KBM-7 (cell line): ENCODE measurements at regions not wholly inside any gene's neighbourhood (a gene's known extent, or its start where the extent isn't known, plus 50 kb on each side); places are given as distances from the start of the nearest gene placed in this dataset.

Experiments
- DNase-seq: peaks from one replicate; pipeline ENCODE4 v3.0.0-alpha.2; 2015
- in situ Hi-C: fragments of 300-500 bp; cut with MboI; formaldehyde crosslinking; loops from 2 replicates; pipeline ENCODE4 v1.14.3; 2020; ENCODE audit warnings: low sequenced_read_pairs, low pct_unique_long_range_greater_than_20kb, mixed read lengths

DNA sequence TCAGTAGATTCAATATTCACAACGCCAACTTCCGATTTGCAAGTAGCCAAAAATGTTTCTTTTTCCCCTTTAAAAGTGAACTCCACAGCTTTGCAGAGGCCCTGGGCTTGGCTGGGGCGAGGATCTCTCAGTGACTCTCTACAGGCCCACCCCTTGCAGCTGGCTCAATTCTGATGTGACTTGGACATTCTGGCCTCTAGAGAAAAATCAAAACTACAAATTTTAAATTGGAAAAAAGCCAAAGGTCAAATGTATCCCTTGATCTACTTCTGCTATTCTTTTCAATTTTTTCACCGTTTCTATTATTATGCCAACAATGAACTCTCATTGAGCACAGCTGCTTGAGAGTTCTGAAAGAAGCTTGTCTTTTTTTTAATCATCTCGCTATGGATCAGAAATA, 245.9 kb upstream of the HS3ST5 start:
- DNase-seq, result no peak
- in situ Hi-C loops, result no loop called here

DNA sequence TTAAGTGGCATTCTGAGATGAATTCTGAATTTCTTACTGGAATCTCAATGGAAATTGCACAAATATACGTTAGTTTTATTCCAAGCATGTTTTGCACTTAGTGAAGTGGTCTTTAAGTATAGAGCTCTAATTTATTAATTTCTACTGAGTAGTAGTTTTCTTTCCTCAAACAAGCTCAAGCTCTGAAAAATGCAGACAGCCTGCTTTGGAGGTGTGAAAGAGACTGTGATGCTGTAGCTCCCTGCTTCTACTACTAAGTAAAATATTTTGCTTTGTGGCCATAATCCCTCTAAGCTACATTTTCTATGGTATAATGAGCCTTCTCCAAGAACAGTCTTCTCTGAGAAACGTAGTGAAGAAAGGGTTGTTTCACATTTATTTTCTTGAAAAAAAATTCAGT, 243.5 kb upstream of the HS3ST5 start:
- in situ Hi-C loops, result no loop called here
- no peak for DNase-seq

DNA sequence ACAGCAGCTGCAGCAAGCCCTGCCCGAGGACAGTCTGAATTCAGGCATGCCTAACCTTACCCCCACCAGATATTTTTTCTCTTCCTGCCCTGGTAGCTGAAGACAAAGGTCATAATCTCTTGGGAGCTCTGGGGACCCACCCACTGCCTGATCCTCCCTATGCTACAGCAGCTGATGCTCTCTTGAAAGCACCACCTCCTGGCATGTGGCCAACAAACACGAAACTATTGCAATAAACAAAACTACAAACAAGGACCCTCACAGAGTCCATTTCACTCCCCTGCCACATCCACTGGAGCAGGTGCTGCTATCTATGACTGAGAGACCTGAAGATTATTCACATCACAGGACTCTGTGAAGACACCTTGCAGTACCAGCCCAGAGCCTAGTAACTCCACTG, 238.5 kb upstream of the HS3ST5 start:
- in situ Hi-C loops, result no loop called here

DNA sequence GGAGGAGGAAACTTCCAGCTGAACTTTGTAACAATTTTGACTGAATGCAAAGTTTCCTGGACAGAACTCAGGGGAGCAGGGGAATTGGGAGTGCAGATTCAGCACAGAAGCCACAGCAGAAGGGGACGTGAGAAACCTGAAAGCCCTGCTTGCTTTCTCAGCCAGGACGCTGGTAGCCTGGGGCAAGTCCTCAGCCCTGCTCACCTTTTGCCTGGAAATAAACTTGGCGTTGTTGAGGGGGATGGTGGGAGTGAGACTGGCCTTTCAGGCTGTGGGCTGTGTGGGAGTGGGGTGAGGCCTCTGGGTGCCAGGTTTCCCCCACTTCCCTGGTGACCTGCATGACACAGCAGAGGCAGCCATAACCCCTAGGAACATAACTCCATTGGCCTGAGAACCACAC, 238.1 kb upstream of the HS3ST5 start:
- in situ Hi-C loops, result no loop called here

More for the DNA sequence above, 238.5 kb upstream of the HS3ST5 start:
- DNase-seq, result no peak

DNA sequence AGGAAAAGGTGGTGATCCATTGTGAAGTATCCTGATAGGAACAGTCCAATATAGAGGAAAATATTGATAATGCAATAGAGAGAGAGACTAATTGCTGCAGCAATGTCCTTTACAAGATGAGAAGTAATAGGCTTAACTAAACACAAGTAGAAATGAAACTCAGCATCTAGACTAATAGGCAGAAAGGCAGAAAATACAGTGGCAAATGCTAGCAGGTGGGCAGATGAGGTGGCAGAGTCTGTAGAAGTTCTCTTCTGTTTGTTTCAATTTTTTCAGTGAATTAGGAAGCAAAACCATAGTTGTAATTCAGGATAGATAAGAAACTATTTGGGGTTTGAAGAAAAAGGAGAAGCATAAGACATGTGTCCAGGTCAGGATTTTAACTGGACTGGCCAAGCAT, 236.7 kb upstream of the HS3ST5 start:
- in situ Hi-C loops, result no loop called here
- DNase-seq, result no peak

More for the DNA sequence above, 238.1 kb upstream of the HS3ST5 start:
- DNase-seq, result no peak

DNA sequence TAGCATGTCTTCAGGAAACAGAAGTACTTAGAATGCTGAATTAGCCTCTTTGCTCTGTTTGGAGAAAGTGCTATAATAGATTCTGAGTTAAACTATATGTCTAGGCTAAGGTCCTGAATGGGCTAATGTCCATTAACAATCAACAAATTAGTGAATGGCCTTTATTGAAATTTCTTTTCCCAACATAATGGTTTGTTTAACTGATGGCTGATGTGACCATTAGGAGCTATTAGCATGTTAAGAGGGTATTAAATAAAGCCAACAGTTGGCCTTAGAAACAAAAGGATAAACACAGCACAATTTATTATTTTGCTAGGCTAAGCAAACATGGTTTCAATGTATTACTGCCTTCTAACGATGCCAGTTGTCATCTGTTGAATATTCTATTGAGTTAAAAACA, 234.3 kb upstream of the HS3ST5 start:
- in situ Hi-C loops, result no loop called here
- no peak for DNase-seq

DNA sequence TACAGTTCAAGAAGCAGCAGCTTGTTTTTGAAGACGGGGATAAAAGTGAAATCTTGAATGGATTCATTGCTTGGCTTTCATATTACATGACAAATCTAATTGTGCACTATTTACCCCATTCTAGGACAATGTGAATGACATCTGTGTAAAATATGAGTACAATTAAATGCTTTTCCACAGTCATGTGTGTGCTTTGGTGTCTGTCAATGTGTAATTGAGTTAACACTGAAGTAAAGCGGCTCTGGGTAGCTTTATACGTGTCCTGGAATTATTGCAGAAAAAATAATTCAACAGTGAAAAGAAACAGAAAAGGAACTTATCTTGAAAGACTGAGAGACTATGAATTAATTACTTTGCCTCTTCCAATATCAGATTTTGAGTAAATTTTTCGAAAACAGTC, 233.5 kb upstream of the HS3ST5 start:
- DNase-seq, result no peak
- in situ Hi-C loops, result no loop called here

DNA sequence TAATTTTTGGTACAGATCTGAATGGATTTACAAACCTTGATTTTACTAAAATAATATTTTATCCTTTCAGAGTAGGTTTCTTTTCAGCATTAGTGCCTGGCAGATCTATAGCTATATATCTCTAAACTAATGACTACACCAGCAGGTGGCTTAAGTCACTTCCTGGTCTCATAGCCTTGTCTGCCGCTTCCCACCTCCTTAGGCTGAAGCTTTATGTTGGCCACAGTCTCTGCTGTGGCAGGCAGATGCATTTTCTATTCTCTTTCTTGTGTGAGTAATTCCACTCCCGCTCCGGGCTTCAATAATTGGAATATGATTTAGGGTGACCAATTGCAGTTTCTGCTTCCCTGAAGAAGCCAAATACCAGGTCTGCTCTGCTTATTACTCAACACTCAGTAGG, 226.8 kb upstream of the HS3ST5 start:
- no peak for DNase-seq
- in situ Hi-C loops, result no loop called here

DNA sequence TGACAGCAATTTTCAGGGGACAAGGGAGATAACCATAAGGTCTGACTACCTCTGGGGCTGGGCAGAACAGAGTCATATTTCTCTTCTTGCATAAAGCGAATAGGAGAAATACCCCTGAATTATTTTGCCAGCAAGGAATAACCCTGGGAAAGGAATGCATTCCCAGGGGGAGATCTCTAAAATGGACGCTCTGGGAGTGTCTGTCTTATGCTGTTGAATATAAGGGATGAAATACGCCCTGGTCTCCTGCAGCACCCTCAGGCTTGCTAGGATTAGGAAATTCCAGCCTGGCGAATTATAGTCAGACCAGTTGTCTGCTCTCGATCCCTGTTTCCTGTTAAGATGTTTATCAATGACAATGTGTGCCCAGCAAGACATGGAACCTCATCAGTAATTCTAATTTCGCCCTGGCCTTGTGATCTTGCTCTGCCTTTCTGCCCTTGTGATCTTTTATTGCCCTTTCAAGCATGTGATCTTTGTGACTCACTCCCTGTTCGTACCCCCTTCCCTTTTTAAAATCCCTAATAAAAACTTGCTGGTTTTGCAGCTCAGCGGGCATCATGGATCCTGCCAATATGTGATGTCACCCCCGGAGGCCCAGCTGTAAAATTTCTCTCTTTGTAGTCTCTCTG, 221.6 kb upstream of the HS3ST5 start:
- in situ Hi-C loops, result no loop called here
- no peak for DNase-seq

DNA sequence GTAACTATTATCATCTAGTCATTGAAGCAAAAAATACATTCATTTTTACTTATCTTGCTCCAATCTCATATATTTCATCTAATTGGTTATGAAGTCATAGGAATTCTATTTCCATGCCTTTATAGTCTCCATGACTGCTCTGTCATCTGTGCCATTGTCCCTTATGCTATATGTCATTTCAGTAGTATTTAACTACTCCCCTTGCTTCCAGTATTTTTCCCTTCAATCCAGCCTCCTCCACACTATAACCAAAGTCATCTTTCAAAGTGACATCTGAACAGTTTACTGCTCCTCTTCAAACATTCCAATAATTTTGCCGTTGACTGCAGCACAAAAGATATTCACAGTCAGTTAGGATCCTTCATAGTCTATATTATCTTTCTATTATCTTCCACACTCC, 216.6 kb upstream of the HS3ST5 start:
- no peak for DNase-seq
- in situ Hi-C loops, result no loop called here

DNA sequence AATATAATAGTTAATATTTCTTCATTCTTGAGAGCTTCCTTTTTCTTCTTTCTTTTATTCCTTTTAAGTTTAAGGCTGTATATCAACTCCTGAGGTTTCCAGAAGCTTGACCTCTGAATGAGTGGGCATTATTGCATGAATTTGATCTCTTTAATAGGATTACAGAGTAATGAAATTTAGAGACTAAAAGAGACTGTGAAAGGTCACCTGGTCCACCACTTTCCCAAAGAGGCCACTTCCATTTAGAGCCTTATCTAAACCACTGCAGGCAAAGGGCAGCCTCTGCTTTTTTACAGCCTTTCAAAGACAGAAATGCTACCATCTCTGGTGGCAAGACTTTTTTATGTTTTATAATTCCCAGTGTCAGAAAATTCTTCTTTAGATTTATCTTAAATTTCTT, 215.3 kb upstream of the HS3ST5 start:
- no peak for DNase-seq
- in situ Hi-C loops, result no loop called here

DNA sequence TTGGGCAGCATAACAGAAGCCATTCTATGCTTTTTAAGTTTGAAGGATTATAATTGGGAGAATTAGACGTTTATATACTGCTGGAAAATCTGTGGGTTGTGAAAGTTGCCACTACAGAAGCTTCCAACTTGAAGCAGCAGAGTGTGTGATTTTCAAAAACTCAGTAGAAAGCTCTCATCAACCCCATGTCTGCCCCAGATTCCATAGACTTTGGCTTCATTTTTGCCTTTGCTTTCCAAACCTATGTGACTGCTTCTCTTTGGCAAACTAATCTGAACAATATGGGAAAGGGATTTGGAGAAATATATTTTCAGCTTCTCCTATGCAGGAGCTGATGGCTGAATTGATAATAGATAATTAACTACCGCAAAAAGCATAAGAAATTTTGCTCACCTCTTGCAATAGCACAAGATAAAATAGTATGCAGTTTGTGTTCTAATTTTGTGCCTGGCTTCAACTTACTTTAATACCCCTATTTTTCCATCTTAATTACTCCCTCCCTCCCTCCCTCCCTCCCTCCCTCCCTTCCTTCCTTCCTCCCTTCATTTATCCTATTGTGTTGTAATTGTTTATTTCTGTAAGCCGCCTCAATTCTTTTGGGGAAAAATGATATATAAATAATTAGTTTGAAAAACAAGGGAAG, 214.1 kb upstream of the HS3ST5 start:
- in situ Hi-C loops, result no loop called here
- DNase-seq, result no peak

DNA sequence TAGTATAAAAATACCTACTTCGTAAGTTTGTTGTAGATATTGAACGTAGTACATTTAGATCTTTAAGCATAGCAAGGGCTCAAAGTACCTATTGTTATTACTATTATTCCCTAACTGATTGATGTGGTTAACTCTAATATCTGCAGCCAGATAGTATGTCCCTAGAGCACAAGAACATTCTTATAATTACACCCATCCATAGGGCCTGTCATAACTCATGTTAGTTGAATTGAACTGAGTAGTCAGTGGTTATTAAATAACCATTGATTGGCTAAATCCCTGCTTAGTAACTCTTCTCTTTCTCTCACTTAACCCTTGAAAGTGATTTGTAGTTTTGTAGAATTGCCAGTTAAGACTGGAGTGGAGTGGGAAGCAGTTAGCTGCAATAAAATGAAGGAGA, 207.5 kb upstream of the HS3ST5 start:
- no peak for DNase-seq
- in situ Hi-C loops, result no loop called here

DNA sequence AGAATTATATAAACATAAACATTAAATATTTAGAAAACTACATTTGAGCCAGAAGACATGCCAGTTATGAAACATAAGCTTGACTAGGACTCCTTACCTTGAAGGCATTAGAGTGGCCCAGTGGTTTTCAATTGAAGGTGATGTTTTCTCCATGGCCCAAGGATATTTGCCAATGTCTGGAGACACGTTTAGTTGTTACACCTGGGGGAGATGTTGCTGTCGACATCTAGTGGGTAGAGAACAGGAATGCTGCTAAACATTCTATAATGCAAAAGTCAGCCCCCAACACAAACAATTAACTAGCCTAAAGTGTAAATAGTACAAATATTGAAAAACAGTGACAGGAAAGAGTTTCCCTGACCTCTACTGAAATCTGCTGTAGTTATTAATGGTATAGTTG, 200.9 kb upstream of the HS3ST5 start:
- no peak for DNase-seq
- in situ Hi-C loops, result no loop called here

DNA sequence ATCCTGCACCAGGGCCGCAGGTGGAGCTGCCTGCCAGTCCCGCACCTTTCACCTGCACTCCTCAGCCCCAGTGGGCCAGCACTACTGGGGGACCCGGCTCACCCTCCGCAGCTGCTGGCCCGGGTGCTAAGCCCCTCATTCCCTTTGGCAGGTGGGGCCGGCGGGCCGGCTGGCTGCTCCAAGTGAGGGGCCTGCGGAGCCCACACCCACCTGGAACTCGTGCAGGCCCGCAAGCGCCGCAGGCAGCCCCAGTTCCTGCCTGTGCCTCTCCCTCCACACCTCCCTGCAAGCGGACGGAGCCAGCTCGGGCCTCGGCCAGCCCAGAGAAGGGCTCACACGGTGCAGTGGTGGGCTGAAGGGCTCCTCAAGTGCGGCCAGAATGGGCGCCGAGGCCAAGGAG, 199.0 kb upstream of the HS3ST5 start:
- no peak for DNase-seq
- in situ Hi-C loops, result no loop called here

DNA sequence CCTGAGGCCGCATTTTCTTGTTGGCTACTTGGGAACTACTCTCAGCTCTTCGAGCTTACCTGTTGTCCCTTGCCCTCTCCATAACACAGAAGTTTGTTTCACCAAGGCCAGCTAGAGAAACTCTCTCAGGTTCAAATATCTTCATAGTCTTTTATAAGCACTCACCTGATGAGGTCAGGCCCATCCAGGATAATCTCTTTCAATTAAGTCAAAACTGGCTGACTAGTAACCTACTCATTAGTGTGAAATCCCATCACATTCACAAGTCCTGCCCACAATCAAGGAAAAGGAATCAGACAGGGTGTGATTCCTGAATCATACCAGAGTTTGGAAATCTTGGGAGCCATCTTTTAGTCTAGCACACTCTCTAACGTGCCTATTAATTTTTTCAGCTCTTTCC, 195.2 kb upstream of the HS3ST5 start:
- in situ Hi-C loops, result no loop called here
- no peak for DNase-seq

DNA sequence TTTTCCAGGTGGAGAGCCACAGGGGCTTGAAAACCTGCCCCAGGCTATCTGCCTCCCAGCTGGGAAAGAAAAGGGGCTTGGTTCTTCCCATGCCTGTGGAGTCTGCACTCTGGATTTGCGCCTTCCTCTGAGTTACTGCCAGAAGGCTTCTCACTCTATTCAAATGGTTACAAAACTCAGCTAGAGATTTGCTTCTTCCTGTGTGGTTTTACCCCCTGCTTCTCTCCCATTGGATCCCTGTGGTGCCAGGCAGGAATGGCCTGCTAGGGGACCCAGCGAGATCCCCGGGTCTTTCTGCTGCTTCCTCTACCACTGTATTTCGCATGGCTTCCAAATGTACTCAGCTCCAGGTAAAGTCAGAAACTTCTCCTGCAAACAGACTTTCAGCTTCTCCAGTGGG, 192.0 kb upstream of the HS3ST5 start:
- DNase-seq, result no peak
- in situ Hi-C loops, result no loop called here

DNA sequence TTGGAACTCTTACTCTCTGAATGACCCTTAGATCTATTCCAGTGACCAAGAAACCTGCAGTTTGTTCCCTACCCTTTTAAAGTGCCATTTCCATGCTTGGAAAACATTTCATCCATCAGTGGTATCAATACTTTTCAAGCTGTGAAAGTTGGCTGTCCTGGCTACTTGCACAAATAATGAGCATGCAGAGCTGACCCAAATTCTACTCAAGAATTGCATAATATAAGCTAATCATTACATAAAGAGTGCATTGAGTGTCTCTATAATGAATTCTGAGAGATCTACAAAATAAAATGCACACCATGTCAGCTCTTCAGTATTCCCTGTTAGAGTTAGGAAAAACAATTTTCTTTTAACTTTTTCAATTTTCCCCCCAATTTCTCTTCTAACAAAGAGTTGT, 181.3 kb upstream of the HS3ST5 start:
- in situ Hi-C loops, result no loop called here
- no peak for DNase-seq

DNA sequence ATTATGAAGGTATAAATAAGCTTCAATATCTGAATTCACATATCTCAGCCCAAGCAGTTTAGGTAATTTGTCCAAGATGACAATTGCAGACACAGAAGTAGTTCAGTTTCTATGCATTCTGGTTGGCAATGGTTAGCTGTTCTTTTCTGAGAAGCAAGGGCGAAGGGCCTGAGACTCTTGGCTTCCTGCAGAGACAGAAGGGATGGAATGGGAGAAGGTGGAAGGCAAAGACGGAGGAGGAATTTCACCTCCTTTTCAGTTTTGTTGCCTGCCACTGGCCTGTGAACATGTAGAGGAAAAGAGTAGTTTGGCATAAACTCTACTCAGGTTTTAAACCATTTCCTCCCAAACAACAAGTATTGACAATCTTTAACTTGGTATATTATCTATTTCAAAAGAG, 180.7 kb upstream of the HS3ST5 start:
- in situ Hi-C loops, result no loop called here

DNA sequence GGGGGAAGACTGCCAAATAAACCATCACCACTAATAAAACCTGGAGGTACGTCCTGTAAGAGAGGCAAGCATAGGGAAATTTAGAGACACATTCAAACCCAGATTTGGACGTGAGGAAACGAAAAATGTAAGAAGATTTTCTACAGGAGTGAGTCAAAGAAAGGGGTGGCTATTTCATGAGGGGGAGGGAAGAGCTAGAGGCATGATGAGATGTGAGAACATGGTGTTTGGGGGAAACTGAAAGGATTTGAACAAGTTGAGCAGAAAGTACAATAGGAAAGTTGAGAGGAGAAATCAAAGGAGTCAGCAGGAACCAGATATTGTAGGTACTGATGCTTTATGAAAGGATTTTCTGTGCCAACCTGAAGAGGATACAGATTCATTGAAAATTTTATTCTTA, 179.1 kb upstream of the HS3ST5 start:
- in situ Hi-C loops, result no loop called here

More for the DNA sequence above, 180.7 kb upstream of the HS3ST5 start:
- no peak for DNase-seq

DNA sequence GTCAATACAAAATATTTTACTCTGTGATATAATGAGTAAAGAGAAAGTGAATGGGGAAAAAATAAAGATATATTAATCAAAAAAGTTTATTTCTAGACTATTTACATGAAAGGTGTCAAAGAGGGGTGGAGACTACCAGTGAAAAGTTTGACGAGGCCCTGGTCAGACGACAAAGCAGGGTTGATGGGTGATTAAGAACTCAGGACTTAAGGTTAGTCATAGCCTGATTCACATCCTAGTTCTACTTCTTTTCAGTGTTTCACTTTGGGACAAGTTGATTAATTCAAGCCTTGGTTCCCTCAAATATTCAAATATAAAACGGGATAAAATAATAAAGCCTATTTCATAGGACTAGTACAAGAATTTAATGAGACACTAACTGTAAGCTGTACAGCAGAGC, 178.2 kb upstream of the HS3ST5 start:
- in situ Hi-C loops, result no loop called here
- DNase-seq, result no peak

More for the DNA sequence above, 179.1 kb upstream of the HS3ST5 start:
- no peak for DNase-seq
